ENCODE measurements at regions not wholly inside any gene's neighbourhood (a gene's known extent, or its start where the extent isn't known, plus 50 kb on each side); places are given as distances from the start of the nearest gene placed in this dataset.

GRCh38 chr9:109604781-109605180, 106.7 kb upstream of the PTPN3 start:
- H3K27ac ChIP-seq = no peak overlapping the region
- H3K27me3 ChIP-seq (ENCODE audit: insufficient read depth, low read depth) = no peaks in the 10 kb centered on the region
- H3K9ac ChIP-seq = no peak overlapping the region
- no peak overlapping the region for H3K4me3 ChIP-seq (IDR thresholded peaks at IDR 0.05; ENCODE audit: insufficient read depth, low read depth, low read length)
- no peaks in the 10 kb centered on the region for H4K20me1 ChIP-seq (ENCODE audit: insufficient read depth)
- H2AFZ ChIP-seq (ENCODE audit: low read depth) = no peak overlapping the region
- no peaks in the 10 kb centered on the region for H3K36me3 ChIP-seq (ENCODE audit: insufficient read depth)
- no peak overlapping the region for H3K4me2 ChIP-seq
- H3K4me1 ChIP-seq (ENCODE audit: low read depth, poor library complexity, severe bottlenecking) = no peaks in the 10 kb centered on the region
- TF ChIP-seq CTCF (conservative IDR thresholded peaks at IDR 0.05; ENCODE audit: low read depth, low read length) = no peak
- no peaks in the 10 kb centered on the region for H3K79me2 ChIP-seq (ENCODE audit: insufficient read depth, low read depth)

GRCh38 chr9:109609060-109609459, 111.0 kb upstream of the PTPN3 start:
- H3K27me3 ChIP-seq (ENCODE audit: insufficient read depth, low read depth) = no peaks in the 10 kb centered on the region
- no peaks in the 10 kb centered on the region for H3K36me3 ChIP-seq (ENCODE audit: insufficient read depth)
- no peaks in the 10 kb centered on the region for H3K79me2 ChIP-seq (ENCODE audit: insufficient read depth, low read depth)
- H2AFZ ChIP-seq (ENCODE audit: low read depth) = no peak overlapping the region
- no peak for TF ChIP-seq CTCF (conservative IDR thresholded peaks at IDR 0.05; ENCODE audit: low read depth, low read length)
- H3K9ac ChIP-seq = no peak overlapping the region
- H3K27ac ChIP-seq = no peak overlapping the region
- no peak overlapping the region for H3K4me2 ChIP-seq
- no peaks in the 10 kb centered on the region for H4K20me1 ChIP-seq (ENCODE audit: insufficient read depth)
- no peak overlapping the region for H3K4me3 ChIP-seq (IDR thresholded peaks at IDR 0.05; ENCODE audit: insufficient read depth, low read depth, low read length)
- H3K4me1 ChIP-seq (ENCODE audit: low read depth, poor library complexity, severe bottlenecking) = no peaks in the 10 kb centered on the region

GRCh38 chr9:109616571-109617120, 118.5 kb upstream of the PTPN3 start:
- Histone ChIP-seq H3K36me3 (ENCODE audit: insufficient read depth) (no peaks in the 10 kb centered on the region), H3K27me3 (ENCODE audit: insufficient read depth, low read depth) (no peaks in the 10 kb centered on the region)
- TF ChIP-seq CTCF (conservative IDR thresholded peaks at IDR 0.05; ENCODE audit: low read depth, low read length) = no peak

GRCh38 chr9:109619310-109619709, 121.2 kb upstream of the PTPN3 start:
- Histone ChIP-seq H3K79me2 (ENCODE audit: insufficient read depth, low read depth) (no peaks in the 10 kb centered on the region), H4K20me1 (ENCODE audit: insufficient read depth) (no peaks in the 10 kb centered on the region), H3K4me1 (ENCODE audit: low read depth, poor library complexity, severe bottlenecking) (no peaks in the 10 kb centered on the region), H3K4me3 (IDR thresholded peaks at IDR 0.05; ENCODE audit: insufficient read depth, low read depth, low read length) (no peak overlapping the region), H3K9ac (no peak overlapping the region), H3K36me3 (ENCODE audit: insufficient read depth) (no peaks in the 10 kb centered on the region), H3K4me2 (no peak overlapping the region), H2AFZ (ENCODE audit: low read depth) (no peak overlapping the region), H3K27me3 (ENCODE audit: insufficient read depth, low read depth) (no peaks in the 10 kb centered on the region), H3K27ac (no peak overlapping the region)
- TF ChIP-seq CTCF (conservative IDR thresholded peaks at IDR 0.05; ENCODE audit: low read depth, low read length) = no peak

More at GRCh38 chr9:109616571-109617120, 118.5 kb upstream of the PTPN3 start:
- no peaks in the 10 kb centered on the region for H3K79me2 ChIP-seq (ENCODE audit: insufficient read depth, low read depth)
- no peak overlapping the region for H3K4me2 ChIP-seq
- H3K27ac ChIP-seq = no peak overlapping the region
- H4K20me1 ChIP-seq (ENCODE audit: insufficient read depth) = no peaks in the 10 kb centered on the region
- H3K4me3 ChIP-seq (IDR thresholded peaks at IDR 0.05; ENCODE audit: insufficient read depth, low read depth, low read length) = no peak overlapping the region
- no peaks in the 10 kb centered on the region for H3K4me1 ChIP-seq (ENCODE audit: low read depth, poor library complexity, severe bottlenecking)
- H2AFZ ChIP-seq (ENCODE audit: low read depth) = no peak overlapping the region
- H3K9ac ChIP-seq = no peak overlapping the region
